ENCODE measurements at regions not wholly inside any gene's neighbourhood (a gene's known extent, or its start where the extent isn't known, plus 50 kb on each side); places are given as distances from the start of the nearest gene placed in this dataset.

GRCh38 chr22:26792522-26792921, 135.1 kb downstream of the MIAT start:
- no peak for DNase-seq (ENCODE audit: low spot score, unreplicated experiment)

GRCh38 chr22:26796785-26797184, 139.4 kb downstream of the MIAT start:
- H3K4me3 Mint-ChIP-seq (ENCODE audit: low read depth), result no peak overlapping the region
- H3K27ac Mint-ChIP-seq, result no peak overlapping the region
- H3K36me3 Mint-ChIP-seq (ENCODE audit: insufficient read depth), result peaks cover 2% of the 10 kb centered on the region
- H3K4me1 Mint-ChIP-seq (ENCODE audit: low read depth), result peaks cover 7% of the 10 kb centered on the region
- DNase-seq (ENCODE audit: low spot score, unreplicated experiment), result no peak
- no peak for TF ChIP-seq CTCF (IDR thresholded peaks at IDR 0.05; ENCODE audit: unreplicated experiment)
- no peaks in the 10 kb centered on the region for H3K9me3 Mint-ChIP-seq (ENCODE audit: low read depth)
- H3K27me3 Mint-ChIP-seq, result no peaks in the 10 kb centered on the region

More at GRCh38 chr22:26792522-26792921, 135.1 kb downstream of the MIAT start:
- H3K9me3 Mint-ChIP-seq (ENCODE audit: low read depth), result no peaks in the 10 kb centered on the region
- TF ChIP-seq CTCF (IDR thresholded peaks at IDR 0.05; ENCODE audit: unreplicated experiment), result no peak
- no peak overlapping the region for H3K4me3 Mint-ChIP-seq (ENCODE audit: low read depth)
- H3K27me3 Mint-ChIP-seq, result no peaks in the 10 kb centered on the region
- peaks cover 2% of the 10 kb centered on the region for H3K36me3 Mint-ChIP-seq (ENCODE audit: insufficient read depth)
- no peaks in the 10 kb centered on the region for H3K4me1 Mint-ChIP-seq (ENCODE audit: low read depth)
- H3K27ac Mint-ChIP-seq, result no peak overlapping the region

GRCh38 chr22:26797910-26798309, 140.5 kb downstream of the MIAT start:
- Mint-ChIP-seq H3K4me3 (ENCODE audit: low read depth) (no peak overlapping the region), H3K27ac (no peak overlapping the region), H3K36me3 (ENCODE audit: insufficient read depth) (no peaks in the 10 kb centered on the region), H3K4me1 (ENCODE audit: low read depth) (peaks cover 7% of the 10 kb centered on the region), H3K9me3 (ENCODE audit: low read depth) (no peaks in the 10 kb centered on the region), H3K27me3 (no peaks in the 10 kb centered on the region)
- TF ChIP-seq CTCF (IDR thresholded peaks at IDR 0.05; ENCODE audit: unreplicated experiment), result no peak
- no peak for DNase-seq (ENCODE audit: low spot score, unreplicated experiment)

- no peak overlapping the region for H3K27ac Mint-ChIP-seq
- no peaks in the 10 kb centered on the region for H3K36me3 Mint-ChIP-seq (ENCODE audit: insufficient read depth)
- H3K4me3 Mint-ChIP-seq (ENCODE audit: low read depth), result no peak overlapping the region
- no peak for TF ChIP-seq CTCF (IDR thresholded peaks at IDR 0.05; ENCODE audit: unreplicated experiment)
- no peak for DNase-seq (ENCODE audit: low spot score, unreplicated experiment)
- H3K4me1 Mint-ChIP-seq (ENCODE audit: low read depth), result peaks cover 7% of the 10 kb centered on the region
- no peaks in the 10 kb centered on the region for H3K9me3 Mint-ChIP-seq (ENCODE audit: low read depth)
- no peaks in the 10 kb centered on the region for H3K27me3 Mint-ChIP-seq
Measured at GRCh38 chr22:26798462-26799065, 141.2 kb downstream of the MIAT start.

- TF ChIP-seq CTCF (IDR thresholded peaks at IDR 0.05; ENCODE audit: unreplicated experiment), result no peak
- no peaks in the 10 kb centered on the region for H3K9me3 Mint-ChIP-seq (ENCODE audit: low read depth)
- peaks cover 11% of the 10 kb centered on the region for H3K4me1 Mint-ChIP-seq (ENCODE audit: low read depth)
- H3K27ac Mint-ChIP-seq, result peak overlapping the region; percentile 81
- peak; percentile 15 for DNase-seq (ENCODE audit: low spot score, unreplicated experiment)
- no peaks in the 10 kb centered on the region for H3K27me3 Mint-ChIP-seq
- no peak overlapping the region for H3K4me3 Mint-ChIP-seq (ENCODE audit: low read depth)
- no peaks in the 10 kb centered on the region for H3K36me3 Mint-ChIP-seq (ENCODE audit: insufficient read depth)
Measured at GRCh38 chr22:26800858-26801257, 143.5 kb downstream of the MIAT start.

Data from progenitor cell of endocrine pancreas (in vitro differentiated cells).